WTC11 (cell line): ENCODE measurements at regions not wholly inside any gene's neighbourhood (a gene's known extent, or its start where the extent isn't known, plus 50 kb on each side); places are given as distances from the start of the nearest gene placed in this dataset.

Experiments used
- ATAC-seq: fragments of 200-7000 bp; cut with Tn5 transposase; 2 replicates; pipeline ENCODE4 v1.10.0; 2021; ENCODE audit warnings: mild to moderate bottlenecking, moderate library complexity
- CTCF ChIA-PET: fragments of 300-600 bp; sonication (Branson Sonifier 250); formaldehyde crosslinking; loops from one replicate; lab custom pipeline; 2021; ENCODE audit warnings: antibody characterized with exemption; lab: Charles Lee
- POLR2A ChIA-PET: fragments of 350-600 bp; sonication (Branson Sonifier 250); formaldehyde crosslinking; loops from one replicate; lab custom pipeline; 2021; ENCODE audit warnings: antibody characterized with exemption; lab: Charles Lee
- DNase-seq: peaks from one replicate; pipeline ENCODE4 v3.0.0; 2021; ENCODE audit warnings: low spot score
- H3K27ac Mint-ChIP-seq: 2 replicates; pipeline ENCODE4 v1.8.0; 2021; ENCODE audit warnings: mixed read lengths
- H3K27me3 Mint-ChIP-seq: 2 replicates; pipeline ENCODE4 v1.8.0; 2021; ENCODE audit warnings: low read depth, mild to moderate bottlenecking, moderate library complexity, mixed read lengths
- H3K36me3 Mint-ChIP-seq: 2 replicates; pipeline ENCODE4 v1.8.0; 2021; ENCODE audit warnings: mixed read lengths
- H3K4me1 Mint-ChIP-seq: 2 replicates; pipeline ENCODE4 v1.8.0; 2022; ENCODE audit warnings: mixed read lengths
- H3K4me3 Mint-ChIP-seq: 2 replicates; pipeline ENCODE4 v1.8.0; 2021; ENCODE audit warnings: mild to moderate bottlenecking, moderate library complexity, mixed read lengths
- H3K9me3 Mint-ChIP-seq: 2 replicates; pipeline ENCODE4 v1.8.0; 2021; ENCODE audit warnings: mixed read lengths
- AFF4 ChIP-seq: sonication (generic); formaldehyde crosslinking; IDR thresholded peaks from 2 replicates; pipeline ENCODE4 v1.8.1; 2023; ENCODE audit warnings: mild to moderate bottlenecking, missing genetic modification reagents, borderline replicate concordance
- ARID4B ChIP-seq: sonication (generic); formaldehyde crosslinking; IDR thresholded peaks from 2 replicates; pipeline ENCODE4 v1.8.0; 2023; ENCODE audit warnings: missing genetic modification reagents, mild to moderate bottlenecking, borderline replicate concordance
- CBFB ChIP-seq: sonication (generic); formaldehyde crosslinking; IDR thresholded peaks from 2 replicates; pipeline ENCODE4 v1.8.1; 2022; ENCODE audit warnings: mild to moderate bottlenecking, low read depth, missing genetic modification reagents
- CDX4 ChIP-seq: fragments of 250-450 bp; sonication (Bioruptor Pico); IDR thresholded peaks from 2 replicates; pipeline ENCODE4 v1.9.0; 2021; ENCODE audit warnings: moderate library complexity, mild to moderate bottlenecking, inconsistent platforms, borderline replicate concordance
- FOXJ3 ChIP-seq: sonication (generic); formaldehyde crosslinking; IDR thresholded peaks from 2 replicates; pipeline ENCODE4 v1.9.0; 2021; ENCODE audit warnings: missing genetic modification reagents, mild to moderate bottlenecking, borderline replicate concordance
- FOXP1 ChIP-seq: sonication (generic); formaldehyde crosslinking; IDR thresholded peaks from 2 replicates; pipeline ENCODE4 v1.8.0; 2022; ENCODE audit warnings: missing genetic modification reagents, mild to moderate bottlenecking, moderate library complexity, borderline replicate concordance
- GABPB1 ChIP-seq: sonication (generic); formaldehyde crosslinking; IDR thresholded peaks from 2 replicates; pipeline ENCODE4 v1.8.1; 2023; ENCODE audit warnings: mild to moderate bottlenecking, missing genetic modification reagents
- IRF2 ChIP-seq: sonication (generic); formaldehyde crosslinking; IDR thresholded peaks from 2 replicates; pipeline ENCODE4 v1.8.0; 2022; ENCODE audit warnings: low read depth, missing genetic modification reagents, borderline replicate concordance
- NFYB ChIP-seq: sonication (generic); formaldehyde crosslinking; conservative IDR thresholded peaks from 2 replicates; pipeline ENCODE4 v1.8.0; 2022; ENCODE audit warnings: low read depth, missing genetic modification reagents
- NR2C2 ChIP-seq: sonication (generic); formaldehyde crosslinking; IDR thresholded peaks from 2 replicates; pipeline ENCODE4 v1.8.0; 2022; ENCODE audit warnings: mild to moderate bottlenecking, missing genetic modification reagents
- RORB ChIP-seq: fragments of 250-450 bp; sonication (Bioruptor Pico); IDR thresholded peaks from 2 replicates; pipeline ENCODE4 v1.9.0; 2021; ENCODE audit warnings: mild to moderate bottlenecking
- SMAD4 ChIP-seq: sonication (generic); formaldehyde crosslinking; IDR thresholded peaks from 2 replicates; pipeline ENCODE4 v1.8.0; 2022; ENCODE audit warnings: mild to moderate bottlenecking, missing genetic modification reagents
- SOX15 ChIP-seq: fragments of 250-450 bp; sonication (Bioruptor Pico); IDR thresholded peaks from 2 replicates; pipeline ENCODE4 v1.9.0; 2021; ENCODE audit warnings: mild to moderate bottlenecking
- SP1 ChIP-seq: sonication (generic); formaldehyde crosslinking; conservative IDR thresholded peaks from 2 replicates; pipeline ENCODE4 v1.8.1; 2022; ENCODE audit warnings: missing genetic modification reagents
- TP53 ChIP-seq: sonication (generic); formaldehyde crosslinking; IDR thresholded peaks from 2 replicates; pipeline ENCODE4 v1.8.1; 2023; ENCODE audit warnings: mild to moderate bottlenecking, missing genetic modification reagents
- ZNF138 ChIP-seq: sonication (generic); formaldehyde crosslinking; conservative IDR thresholded peaks from 2 replicates; pipeline ENCODE4 v1.8.1; 2022; ENCODE audit warnings: mild to moderate bottlenecking, moderate library complexity, missing genetic modification reagents
- ZNF263 ChIP-seq: sonication (generic); formaldehyde crosslinking; IDR thresholded peaks from 2 replicates; pipeline ENCODE4 v1.8.1; 2022; ENCODE audit warnings: low read depth, mild to moderate bottlenecking, moderate library complexity, missing genetic modification reagents
- ZNF281 ChIP-seq: sonication (generic); formaldehyde crosslinking; IDR thresholded peaks from 2 replicates; pipeline ENCODE4 v1.8.0; 2023; ENCODE audit warnings: mild to moderate bottlenecking, missing genetic modification reagents
- ZNF317 ChIP-seq: sonication (generic); formaldehyde crosslinking; IDR thresholded peaks from 2 replicates; pipeline ENCODE4 v1.8.1; 2023; ENCODE audit warnings: low read depth, mild to moderate bottlenecking, moderate library complexity, missing genetic modification reagents, borderline replicate concordance
- ZSCAN18 ChIP-seq: fragments of 250-450 bp; sonication (Bioruptor Pico); IDR thresholded peaks from 2 replicates; pipeline ENCODE4 v2.1.2; 2022; ENCODE audit warnings: mild to moderate bottlenecking, moderate library complexity

- ChIA-PET CTCF (no interaction called here), POLR2A (no interaction called here)
- Mint-ChIP-seq H3K27ac (no peak overlapping the region), H3K4me3 (no peak overlapping the region), H3K4me1 (0 out of 2 replicates have a peak, but pooled peaks cover 5% of the 10 kb centered on the region), H3K36me3 (no peaks in the 10 kb centered on the region), H3K27me3 (no peaks in the 10 kb centered on the region), H3K9me3 (no peaks in the 10 kb centered on the region)
- DNase-seq (no peak), ATAC-seq (no peak)
- no peak for TF ChIP-seq ZSCAN18 (CRISPR knock-in tag)
- no peak for TF ChIP-seq SOX15 (CRISPR knock-in tag)
Observed at GRCh38 chr13:80871481-80871880, 530.6 kb upstream of the SPRY2 start.

GRCh38 chr13:80870186-80870585, 529.3 kb upstream of the SPRY2 start:
- ChIA-PET CTCF (no interaction called here), POLR2A (no interaction called here)
- Mint-ChIP-seq H3K4me3 (no peak overlapping the region), H3K27ac (no peak overlapping the region), H3K9me3 (no peaks in the 10 kb centered on the region), H3K36me3 (no peaks in the 10 kb centered on the region), H3K4me1 (0 out of 2 replicates have a peak, but pooled peaks cover 5% of the 10 kb centered on the region), H3K27me3 (no peaks in the 10 kb centered on the region)
- ATAC-seq = no peak
- no peak for TF ChIP-seq CBFB (CRISPR knock-in tag)
- TF ChIP-seq ZNF317 (CRISPR knock-in tag) = no peak
- TF ChIP-seq SMAD4 = no peak
- no peak for TF ChIP-seq ZNF281
- no peak for TF ChIP-seq AFF4 (CRISPR knock-in tag)
- no peak for TF ChIP-seq ZNF138
- no peak for TF ChIP-seq NFYB (CRISPR knock-in tag)
- TF ChIP-seq SP1 (CRISPR knock-in tag) = no peak
- no peak for TF ChIP-seq RORB (CRISPR knock-in tag)
- TF ChIP-seq TP53 (CRISPR knock-in tag) = no peak
- no peak for TF ChIP-seq ZNF263 (CRISPR knock-in tag)
- no peak for TF ChIP-seq GABPB1 (CRISPR knock-in tag)
- TF ChIP-seq CDX4 (CRISPR knock-in tag) = no peak
- TF ChIP-seq NR2C2 (CRISPR knock-in tag) = no peak
- TF ChIP-seq IRF2 = no peak
- no peak for TF ChIP-seq ARID4B (CRISPR knock-in tag)
- TF ChIP-seq FOXP1 (CRISPR knock-in tag) = no peak
- TF ChIP-seq FOXJ3 (CRISPR knock-in tag) = no peak
- no peak for DNase-seq
